GM12878 (cell line): ENCODE measurements at regions not wholly inside any gene's neighbourhood (a gene's known extent, or its start where the extent isn't known, plus 50 kb on each side); places are given as distances from the start of the nearest gene placed in this dataset.

Experiments used
- ATAC-seq: fragments of 200-7000 bp; cut with Tn5 transposase; 3 replicates; pipeline ENCODE4 v1.9.1; 2020; ENCODE audit warnings: mild to moderate bottlenecking, moderate library complexity
- BruUV-seq: library from RNA; stranded (reverse); fragments of 400-500 nt; replicated peaks from 2 replicates; lab custom pipeline; 2021; lab: Mats Ljungman, UMichigan
- CTCF ChIA-PET: fragments of 300-600 bp; sonication (Branson Sonifier 250); formaldehyde crosslinking; extraction: SDS; loops from one replicate; lab custom pipeline; 2021; ENCODE audit warnings: inconsistent platforms; lab: Yijun Ruan, JAX
- POLR2A ChIA-PET: fragments of 350-600 bp; formaldehyde crosslinking; extraction: SDS; loops from one replicate; lab custom pipeline; 2021; ENCODE audit warnings: inconsistent platforms; lab: Charles Lee
- RAD21 ChIA-PET: fragments of 300-600 bp; sonication (Branson Sonifier 250); formaldehyde crosslinking; loops from one replicate; lab custom pipeline; 2023; ENCODE audit warnings: antibody characterized with exemption; ENCODE audit not compliant: unreplicated experiment; lab: Charles Lee
- SMC1A ChIA-PET: fragments of 300-600 bp; sonication (Branson Sonifier 250); formaldehyde crosslinking; loops from one replicate; lab custom pipeline; 2023; ENCODE audit not compliant: unreplicated experiment, uncharacterized antibody; lab: Charles Lee
- DNase-seq: peaks from one replicate; pipeline ENCODE4 v3.0.0-alpha.2; 2011; ENCODE audit warnings: low read depth, low spot score
- FAIRE-seq: peaks from 3 replicates; lab custom pipeline; 2011; peaks lifted over from hg19 to GRCh38; lab: Jason Lieb, UNC
- H2AFZ ChIP-seq: 2 replicates; pipeline ENCODE4 v1.6.0; 2011; ENCODE audit warnings: low read depth, low read length, control low read depth; ENCODE audit not compliant: control insufficient read depth
- H3K27ac ChIP-seq: 2 replicates; pipeline ENCODE4 v1.5.1; 2011; ENCODE audit warnings: control low read depth; ENCODE audit not compliant: control insufficient read depth, insufficient read depth
- H3K27me3 ChIP-seq, 2 experiments: replicated peaks in 1 of 2; 2 replicates each; pipeline versions ENCODE4 v1.6.0 to v1.6.1; 2011; ENCODE audit warnings: low read length in 1 of 2; ENCODE audit not compliant: control insufficient read depth in 2 of 2, insufficient read depth in 2 of 2
- H3K36me3 ChIP-seq, 2 experiments: 2 replicates each; pipeline ENCODE4 v1.5.1; 2011; ENCODE audit warnings: low read length in 1 of 2; ENCODE audit not compliant: control insufficient read depth in 2 of 2, insufficient read depth in 2 of 2
- H3K4me1 ChIP-seq: 2 replicates; pipeline ENCODE4 v1.6.1; 2011; ENCODE audit warnings: mild to moderate bottlenecking, low read length, moderate library complexity, mixed read lengths; ENCODE audit not compliant: control insufficient read depth, insufficient read depth
- H3K4me2 ChIP-seq: 2 replicates; pipeline ENCODE4 v1.6.0; 2011; ENCODE audit warnings: control low read depth; ENCODE audit not compliant: control insufficient read depth, insufficient read depth
- H3K4me3 ChIP-seq: fragments of 200-600 bp; sonication (generic); 2 replicates; pipeline ENCODE4 v1.5.1; 2016
- H3K79me2 ChIP-seq: 2 replicates; pipeline ENCODE4 v1.6.0; 2011; ENCODE audit warnings: low read length; ENCODE audit not compliant: control insufficient read depth, insufficient read depth
- H3K9ac ChIP-seq: 2 replicates; pipeline ENCODE4 v1.8.0; 2011; ENCODE audit warnings: low read length, control low read depth, mixed read lengths; ENCODE audit not compliant: control insufficient read depth, insufficient read depth
- H3K9me3 ChIP-seq: replicated peaks from 3 replicates; pipeline ENCODE4 v1.5.1; 2011; ENCODE audit warnings: mild to moderate bottlenecking, low read length; ENCODE audit not compliant: control insufficient read depth, insufficient read depth
- H4K20me1 ChIP-seq: 2 replicates; pipeline ENCODE4 v1.6.0; 2011; ENCODE audit not compliant: control insufficient read depth, insufficient read depth
- BCLAF1 ChIP-seq: fragments of 450-650 bp; IDR thresholded peaks from 2 replicates; pipeline ENCODE4 v1.6.1; 2017; ENCODE audit warnings: antibody characterized with exemption, mild to moderate bottlenecking, moderate library complexity
- CBX5 ChIP-seq: sonication (generic); IDR thresholded peaks from 2 replicates; pipeline ENCODE4 v1.6.1; 2016; ENCODE audit warnings: low read depth, moderate library complexity, mild to moderate bottlenecking, inconsistent platforms
- CHD1 ChIP-seq: IDR thresholded peaks from 2 replicates; pipeline ENCODE4 v1.6.1; 2012; ENCODE audit warnings: low read depth, low read length, improper control_type of control experiment
- FOXM1 ChIP-seq: IDR thresholded peaks from 2 replicates; pipeline ENCODE4 v1.6.1; 2012; ENCODE audit warnings: low read depth, mild to moderate bottlenecking, inconsistent platforms, low read length, moderate library complexity
- HDGF ChIP-seq: fragments of 450-650 bp; IDR thresholded peaks from 2 replicates; pipeline ENCODE4 v1.6.1; 2016; ENCODE audit warnings: antibody characterized with exemption
- JUND ChIP-seq: IDR thresholded peaks from 2 replicates; pipeline ENCODE4 v1.6.1; 2012; ENCODE audit warnings: low read depth, mild to moderate bottlenecking, low read length, improper control_type of control experiment, moderate library complexity
- MLLT1 ChIP-seq: fragments of 450-650 bp; IDR thresholded peaks from 2 replicates; pipeline ENCODE4 v1.6.1; 2016; ENCODE audit warnings: mild to moderate bottlenecking
- NR2F1 ChIP-seq: fragments of 450-650 bp; conservative IDR thresholded peaks from 2 replicates; pipeline ENCODE4 v1.6.1; 2017; ENCODE audit warnings: mild to moderate bottlenecking
- RELA ChIP-seq: fragments of 450-650 bp; IDR thresholded peaks from 2 replicates; pipeline ENCODE4 v1.8.0; 2014; ENCODE audit warnings: borderline replicate concordance; ENCODE audit not compliant: partially characterized antibody
- SUPT20H ChIP-seq: IDR thresholded peaks from 2 replicates; pipeline ENCODE4 v1.6.1; 2011; ENCODE audit warnings: low read depth, mild to moderate bottlenecking, low read length, moderate library complexity, borderline replicate concordance; ENCODE audit not compliant: control insufficient read depth
- TCF3 ChIP-seq: IDR thresholded peaks from 2 replicates; pipeline ENCODE4 v1.6.1; 2012; ENCODE audit warnings: low read depth, mild to moderate bottlenecking, low read length, borderline replicate concordance; ENCODE audit not compliant: insufficient read depth
- TCF7 ChIP-seq: IDR thresholded peaks from 2 replicates; pipeline ENCODE4 v1.6.1; 2014; ENCODE audit warnings: antibody characterized with exemption, borderline replicate concordance
- WRNIP1 ChIP-seq: IDR thresholded peaks from 2 replicates; pipeline ENCODE4 v1.6.1; 2011; ENCODE audit warnings: low read depth, low read length, improper control_type of control experiment, borderline replicate concordance
- ZBTB4 ChIP-seq: fragments of 450-650 bp; formaldehyde crosslinking; IDR thresholded peaks from 2 replicates; pipeline ENCODE4 v1.4.0; 2022; ENCODE audit warnings: mild to moderate bottlenecking, moderate library complexity
- ZNF207 ChIP-seq: fragments of 450-650 bp; IDR thresholded peaks from 2 replicates; pipeline ENCODE4 v1.6.1; 2014; ENCODE audit warnings: antibody characterized with exemption, mild to moderate bottlenecking, borderline replicate concordance
- in situ Hi-C: fragments of 300-500 bp; cut with MboI; formaldehyde crosslinking; loops from 9 replicates; pipeline ENCODE4 v1.14.3; 2018; ENCODE audit warnings: mixed read lengths
- intact Hi-C: fragments of 100-400 bp; cut with micrococcal nuclease; formaldehyde crosslinking; loops from one replicate; pipeline ENCODE4 v1.14.2; 2022; ENCODE audit not compliant: unreplicated experiment
- TF ChIP-seq, protein P1 (sequence below): fragments of 450-650 bp; IDR thresholded peaks from 2 replicates; pipeline ENCODE4 v1.6.1; 2017; ENCODE audit warnings: mild to moderate bottlenecking

DNA sequence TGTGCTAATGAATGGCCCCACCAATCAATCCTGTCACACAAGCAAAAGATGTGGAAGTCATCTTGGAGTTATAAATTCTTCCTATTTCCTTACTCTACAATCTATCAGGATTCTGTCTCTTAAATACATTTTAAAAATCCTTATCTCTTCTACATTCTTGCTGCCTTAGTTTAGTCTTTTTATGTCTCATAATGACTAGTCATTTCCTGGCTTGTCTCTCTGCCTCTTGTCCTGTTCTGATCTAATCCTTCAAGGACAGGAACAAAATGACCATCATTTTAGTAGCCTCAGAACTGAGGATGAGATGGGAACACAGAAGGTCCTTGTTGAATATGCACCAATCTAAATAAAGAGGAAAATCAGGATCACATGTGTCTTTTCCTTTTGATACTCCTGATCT is 56.6 kb upstream of the LIN7C start:
- no TSS peak for BruUV-seq
- ChIA-PET RAD21 (no interaction called here), CTCF (no interaction called here), SMC1A (no interaction called here), POLR2A (no interaction called here)
- no peaks in the 10 kb centered on the region for H3K9me3 ChIP-seq
- H3K27me3 ChIP-seq, result no peaks in the 10 kb centered on the region; a peak in 1 of 4 replicates
- in situ Hi-C loops (no loop called here), intact Hi-C loops (no loop called here)
- H3K4me1 ChIP-seq, result no peaks in the 10 kb centered on the region
- no peak overlapping the region for H2AFZ ChIP-seq
- no peaks in the 10 kb centered on the region for H4K20me1 ChIP-seq
- no peaks in the 10 kb centered on the region for H3K79me2 ChIP-seq
- H3K4me2 ChIP-seq, result no peak overlapping the region
- no peak overlapping the region for H3K27ac ChIP-seq
- DNase-seq, result no peak
- no peak overlapping the region for H3K4me3 ChIP-seq
- H3K36me3 ChIP-seq, result no peaks in the 10 kb centered on the region
- FAIRE-seq, result no peak
- H3K9ac ChIP-seq, result no peak overlapping the region
- ATAC-seq, result no peak
- TF ChIP-seq WRNIP1, result no peak
- no peak for TF ChIP-seq BCLAF1
- TF ChIP-seq FOXM1, result no peak
- no peak for TF ChIP-seq SUPT20H
- TF ChIP-seq TCF7, result no peak
- no peak for TF ChIP-seq CBX5
- no peak for TF ChIP-seq TCF3
- TF ChIP-seq, protein P1, sequence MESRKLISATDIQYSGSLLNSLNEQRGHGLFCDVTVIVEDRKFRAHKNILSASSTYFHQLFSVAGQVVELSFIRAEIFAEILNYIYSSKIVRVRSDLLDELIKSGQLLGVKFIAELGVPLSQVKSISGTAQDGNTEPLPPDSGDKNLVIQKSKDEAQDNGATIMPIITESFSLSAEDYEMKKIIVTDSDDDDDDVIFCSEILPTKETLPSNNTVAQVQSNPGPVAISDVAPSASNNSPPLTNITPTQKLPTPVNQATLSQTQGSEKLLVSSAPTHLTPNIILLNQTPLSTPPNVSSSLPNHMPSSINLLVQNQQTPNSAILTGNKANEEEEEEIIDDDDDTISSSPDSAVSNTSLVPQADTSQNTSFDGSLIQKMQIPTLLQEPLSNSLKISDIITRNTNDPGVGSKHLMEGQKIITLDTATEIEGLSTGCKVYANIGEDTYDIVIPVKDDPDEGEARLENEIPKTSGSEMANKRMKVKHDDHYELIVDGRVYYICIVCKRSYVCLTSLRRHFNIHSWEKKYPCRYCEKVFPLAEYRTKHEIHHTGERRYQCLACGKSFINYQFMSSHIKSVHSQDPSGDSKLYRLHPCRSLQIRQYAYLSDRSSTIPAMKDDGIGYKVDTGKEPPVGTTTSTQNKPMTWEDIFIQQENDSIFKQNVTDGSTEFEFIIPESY, result no peak
- no peak for TF ChIP-seq RELA
- TF ChIP-seq ZBTB4 (CRISPR knock-in tag), result no peak
- TF ChIP-seq MLLT1, result no peak
- TF ChIP-seq HDGF, result no peak
- TF ChIP-seq CHD1, result no peak
- TF ChIP-seq JUND, result no peak
- TF ChIP-seq NR2F1, result no peak
- no peak for TF ChIP-seq ZNF207
